Hepatocyte (in vitro differentiated cells): ENCODE measurements at regions not wholly inside any gene's neighbourhood (a gene's known extent, or its start where the extent isn't known, plus 50 kb on each side); places are given as distances from the start of the nearest gene placed in this dataset.

Experiments used
- DNase-seq: peaks from one replicate; pipeline ENCODE4 v3.0.0-alpha.2; 2016; ENCODE audit warnings: low spot score
- H2AFZ ChIP-seq: fragments of 200-600 bp; sonication (generic); 2 replicates; pipeline ENCODE4 v1.6.0; 2016; ENCODE audit warnings: antibody characterized with exemption, mild to moderate bottlenecking
- H3K27ac ChIP-seq: fragments of 200-600 bp; sonication (generic); 2 replicates; pipeline ENCODE4 v1.5.1; 2016; ENCODE audit warnings: mild to moderate bottlenecking
- H3K27me3 ChIP-seq: fragments of 200-600 bp; sonication (generic); 2 replicates; pipeline ENCODE4 v1.6.1; 2016
- H3K36me3 ChIP-seq: fragments of 200-600 bp; sonication (generic); replicated peaks from 2 replicates; pipeline ENCODE4 v1.5.1; 2016; ENCODE audit warnings: low read depth; ENCODE audit not compliant: insufficient read depth
- H3K4me1 ChIP-seq: fragments of 200-600 bp; sonication (generic); 2 replicates; pipeline ENCODE4 v1.5.1; 2016; ENCODE audit warnings: mild to moderate bottlenecking, moderate library complexity; ENCODE audit not compliant: insufficient read depth
- H3K4me2 ChIP-seq: fragments of 200-600 bp; sonication (generic); 2 replicates; pipeline ENCODE4 v1.6.0; 2016
- H3K4me3 ChIP-seq: fragments of 200-600 bp; sonication (generic); 2 replicates; pipeline ENCODE4 v1.5.1; 2016; ENCODE audit warnings: mild to moderate bottlenecking
- H3K79me2 ChIP-seq: fragments of 200-600 bp; sonication (generic); 2 replicates; pipeline ENCODE4 v1.6.0; 2017; ENCODE audit warnings: mild to moderate bottlenecking
- H3K9me2 ChIP-seq: fragments of 200-600 bp; sonication (generic); replicated peaks from 2 replicates; pipeline ENCODE4 v1.6.0; 2017; ENCODE audit warnings: mild to moderate bottlenecking; ENCODE audit not compliant: insufficient read depth
- H3K9me3 ChIP-seq: fragments of 200-600 bp; sonication (generic); 2 replicates; pipeline ENCODE4 v1.5.1; 2016; ENCODE audit warnings: low read depth, mild to moderate bottlenecking
- H4K20me1 ChIP-seq: fragments of 200-600 bp; sonication (generic); 2 replicates; pipeline ENCODE4 v1.6.0; 2016; ENCODE audit warnings: mild to moderate bottlenecking; ENCODE audit not compliant: insufficient read depth, poor library complexity, severe bottlenecking
- CTCF ChIP-seq: fragments of 200-600 bp; sonication (generic); IDR thresholded peaks from 2 replicates; pipeline ENCODE4 v1.5.1; 2016; ENCODE audit warnings: antibody characterized with exemption, mild to moderate bottlenecking; ENCODE audit not compliant: poor library complexity
- EZH2 ChIP-seq: fragments of 200-600 bp; sonication (generic); IDR thresholded peaks from 2 replicates; pipeline ENCODE4 v1.6.1; 2016; ENCODE audit warnings: antibody characterized with exemption, mild to moderate bottlenecking, borderline replicate concordance
- EZH2phosphoT487 ChIP-seq: fragments of 200-600 bp; sonication (generic); IDR thresholded peaks from one replicate; pipeline ENCODE4 v1.6.1; 2018; ENCODE audit warnings: antibody characterized with exemption, mild to moderate bottlenecking, low read depth, moderate library complexity; ENCODE audit not compliant: unreplicated experiment, severe bottlenecking
- WGBS: methylation state at CpG from one replicate; pipeline ENCODE4 v1.1.6; 2016; ENCODE audit warnings: low lambda C conversion rate; ENCODE audit errors: missing lambda C conversion rate; 5-methylcytosine and 5-hydroxymethylcytosine counted together

DNA sequence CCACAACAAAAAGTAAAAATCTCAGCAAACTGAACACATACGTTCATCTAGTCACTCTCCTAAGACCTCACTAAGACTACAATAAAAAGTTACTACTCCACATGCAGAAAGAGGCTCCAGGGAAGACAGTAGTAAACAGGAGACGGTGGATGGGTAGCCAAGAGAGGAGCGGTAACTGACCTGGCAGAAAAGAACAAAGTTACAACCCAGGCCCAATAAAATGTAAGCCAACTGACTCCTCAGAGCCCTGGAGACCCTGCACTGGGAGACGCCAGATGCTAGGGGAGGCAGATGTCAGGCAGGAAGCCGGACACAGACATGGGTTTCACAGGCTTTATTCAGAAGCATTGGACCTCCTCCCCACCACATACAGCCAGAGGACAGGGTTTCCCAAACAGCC is 181.1 kb upstream of the NFE2L3 start:
- Histone ChIP-seq H3K9me3 (no peaks in the 10 kb centered on the region), H3K27me3 (no peaks in the 10 kb centered on the region), H3K27ac (no peak overlapping the region), H3K4me1 (no peaks in the 10 kb centered on the region), H3K9me2 (no peaks in the 10 kb centered on the region), H4K20me1 (no peaks in the 10 kb centered on the region), H3K4me3 (no peak overlapping the region), H2AFZ (no peak overlapping the region), H3K4me2 (no peak overlapping the region), H3K79me2 (no peaks in the 10 kb centered on the region), H3K36me3 (no peaks in the 10 kb centered on the region)
- DNase-seq, result no peak
- TF ChIP-seq EZH2 (no peak), EZH2phosphoT487 (no peak), CTCF (no peak)
- WGBS, result 71% methylated on average over 5 of the region's 5 CpGs

GRCh38 chr7:25976630-25977029 is 175.4 kb upstream of the NFE2L3 start:
- Histone ChIP-seq H3K9me3 (no peaks in the 10 kb centered on the region), H3K4me3 (no peak overlapping the region), H3K9me2 (no peaks in the 10 kb centered on the region), H3K36me3 (no peaks in the 10 kb centered on the region), H3K27me3 (no peaks in the 10 kb centered on the region), H3K79me2 (no peaks in the 10 kb centered on the region), H3K4me2 (no peak overlapping the region), H3K27ac (no peak overlapping the region), H3K4me1 (no peaks in the 10 kb centered on the region), H4K20me1 (no peaks in the 10 kb centered on the region), H2AFZ (no peak overlapping the region)
- TF ChIP-seq EZH2phosphoT487 (no peak), EZH2 (no peak), CTCF (no peak)
- DNase-seq, result no peak

DNA sequence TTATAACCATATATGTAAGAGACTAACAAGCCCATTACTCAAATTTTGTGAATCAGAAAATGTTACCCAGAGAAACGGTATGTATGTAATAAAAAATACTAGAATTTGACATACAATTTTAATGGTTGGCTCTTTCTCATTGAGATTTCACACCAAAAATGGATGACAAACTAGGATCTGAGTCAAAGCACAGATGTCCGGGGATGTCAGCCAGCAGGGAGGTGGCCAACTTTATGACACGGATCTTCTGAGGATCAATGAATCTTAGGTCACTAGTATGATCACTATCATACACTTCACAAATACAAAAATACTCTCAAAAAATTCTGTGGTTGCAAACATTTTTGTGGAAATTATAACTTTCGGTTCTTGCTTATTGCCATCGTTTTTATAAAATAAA is 173.5 kb upstream of the NFE2L3 start:
- TF ChIP-seq EZH2phosphoT487 (no peak), EZH2 (no peak), CTCF (no peak)
- no peak overlapping the region for H3K27ac ChIP-seq
- H3K79me2 ChIP-seq, result no peaks in the 10 kb centered on the region
- no peaks in the 10 kb centered on the region for H3K9me2 ChIP-seq
- no peak overlapping the region for H3K4me3 ChIP-seq
- WGBS, result 88% methylated on average over 5 of the region's 5 CpGs
- H3K4me1 ChIP-seq, result no peaks in the 10 kb centered on the region
- no peak for DNase-seq
- H3K4me2 ChIP-seq, result no peak overlapping the region
- no peak overlapping the region for H2AFZ ChIP-seq
- H4K20me1 ChIP-seq, result no peaks in the 10 kb centered on the region
- H3K27me3 ChIP-seq, result no peaks in the 10 kb centered on the region
- H3K36me3 ChIP-seq, result no peaks in the 10 kb centered on the region
- H3K9me3 ChIP-seq, result no peaks in the 10 kb centered on the region

- DNase-seq, result no peak
These were observed 172.4 kb upstream of the NFE2L3 start for GRCh38 chr7:25979605-25980004.

More at GRCh38 chr7:25979605-25980004, 172.4 kb upstream of the NFE2L3 start:
- Histone ChIP-seq H3K79me2 (no peaks in the 10 kb centered on the region), H3K4me2 (no peak overlapping the region), H3K9me2 (no peaks in the 10 kb centered on the region), H3K27ac (no peak overlapping the region), H4K20me1 (no peaks in the 10 kb centered on the region), H3K36me3 (no peaks in the 10 kb centered on the region), H3K4me1 (no peaks in the 10 kb centered on the region), H2AFZ (no peak overlapping the region), H3K9me3 (no peaks in the 10 kb centered on the region), H3K27me3 (no peaks in the 10 kb centered on the region), H3K4me3 (no peak overlapping the region)
- WGBS, result 85% methylated on average over 2 of the region's 2 CpGs
- no peak for TF ChIP-seq EZH2phosphoT487
- no peak for TF ChIP-seq EZH2
- no peak for TF ChIP-seq CTCF
